IMR-90 (cell line): ENCODE measurements at regions not wholly inside any gene's neighbourhood (a gene's known extent, or its start where the extent isn't known, plus 50 kb on each side); places are given as distances from the start of the nearest gene placed in this dataset.

Experiments used
- ATAC-seq: fragments of 200-7000 bp; cut with Tn5 transposase; 2 replicates; pipeline ENCODE4 v1.9.1; 2020; ENCODE audit warnings: low read depth, mild to moderate bottlenecking, moderate library complexity
- BruUV-seq: library from RNA; stranded (reverse); fragments of 400-500 nt; replicated peaks from 2 replicates; lab custom pipeline; 2021; lab: Mats Ljungman, UMichigan
- CTCF ChIA-PET: fragments of 300-600 bp; formaldehyde crosslinking; extraction: SDS; loops from one replicate; lab custom pipeline; 2021; ENCODE audit warnings: antibody characterized with exemption; lab: Yijun Ruan, JAX
- POLR2A ChIA-PET: fragments of 300-600 bp; sonication (Branson Sonifier 250); formaldehyde crosslinking; loops from one replicate; lab custom pipeline; 2022; ENCODE audit warnings: antibody characterized with exemption; ENCODE audit not compliant: unreplicated experiment; lab: Charles Lee
- DNase-seq: peaks from one replicate; pipeline ENCODE4 v3.0.0; 2013
- H2AFZ ChIP-seq: replicated peaks from 2 replicates; pipeline ENCODE3; 2013; ENCODE audit warnings: low read length, mild to moderate bottlenecking; ENCODE audit not compliant: poor library complexity
- H2AK5ac ChIP-seq: 2 replicates; pipeline ENCODE4 v1.6.1; 2013; ENCODE audit warnings: low read depth, low read length, inconsistent platforms
- H2AK9ac ChIP-seq: replicated peaks from 2 replicates; pipeline ENCODE3; 2013; ENCODE audit warnings: mild to moderate bottlenecking, low read depth, low read length, moderate library complexity; ENCODE audit not compliant: poor library complexity
- H2BK120ac ChIP-seq: 2 replicates; pipeline ENCODE4 v1.6.1; 2013; ENCODE audit warnings: low read depth, low read length, inconsistent platforms
- H2BK15ac ChIP-seq: 3 replicates; pipeline ENCODE4 v1.6.1; 2013; ENCODE audit warnings: low read depth, low read length, inconsistent platforms
- H2BK20ac ChIP-seq: 2 replicates; pipeline ENCODE4 v1.6.1; 2013; ENCODE audit warnings: low read depth, mild to moderate bottlenecking, inconsistent platforms, low read length, moderate library complexity
- H2BK5ac ChIP-seq: 2 replicates; pipeline ENCODE4 v1.6.1; 2013; ENCODE audit warnings: mild to moderate bottlenecking, low read depth, low read length, inconsistent platforms; ENCODE audit not compliant: poor library complexity, severe bottlenecking
- H3K14ac ChIP-seq: replicated peaks from 2 replicates; pipeline ENCODE4 v1.6.1; 2013; ENCODE audit warnings: low read depth, low read length, inconsistent platforms
- H3K18ac ChIP-seq: 2 replicates; pipeline ENCODE4 v1.6.1; 2013; ENCODE audit warnings: low read depth, low read length, control low read depth
- H3K23ac ChIP-seq: 2 replicates; pipeline ENCODE4 v1.6.1; 2013; ENCODE audit warnings: low read depth, low read length, inconsistent platforms
- H3K27ac ChIP-seq: 2 replicates; pipeline ENCODE4 v1.5.1; 2013; ENCODE audit warnings: mild to moderate bottlenecking, control low read depth, low read length; ENCODE audit not compliant: insufficient read depth
- H3K27me3 ChIP-seq: 2 replicates; pipeline ENCODE4 v1.6.1; 2013; ENCODE audit warnings: low read length; ENCODE audit not compliant: control insufficient read depth, insufficient read depth
- H3K36me3 ChIP-seq: 2 replicates; pipeline ENCODE4 v1.6.1; 2013; ENCODE audit warnings: low read length, mixed read lengths; ENCODE audit not compliant: control insufficient read depth, insufficient read depth
- H3K4ac ChIP-seq: 2 replicates; pipeline ENCODE4 v1.6.1; 2013; ENCODE audit warnings: low read depth, low read length, inconsistent platforms
- H3K4me1 ChIP-seq: 2 replicates; pipeline ENCODE4 v1.6.1; 2013; ENCODE audit warnings: low read length, mixed read lengths; ENCODE audit not compliant: control insufficient read depth, insufficient read depth
- H3K4me2 ChIP-seq: 2 replicates; pipeline ENCODE4 v1.6.1; 2013; ENCODE audit warnings: low read depth, mild to moderate bottlenecking, control low read depth, low read length, moderate library complexity
- H3K4me3 ChIP-seq: 2 replicates; pipeline ENCODE4 v1.5.1; 2013; ENCODE audit warnings: low read depth, mild to moderate bottlenecking, control low read depth, low read length, moderate library complexity; ENCODE audit not compliant: insufficient read depth
- H3K56ac ChIP-seq: 2 replicates; pipeline ENCODE4 v1.6.1; 2013; ENCODE audit warnings: low read length, inconsistent platforms; ENCODE audit not compliant: insufficient read depth; ENCODE audit errors: extremely low read depth
- H3K79me1 ChIP-seq, 2 experiments: 2 replicates each; pipeline ENCODE4 v1.6.1; 2013; ENCODE audit warnings: low read length in 2 of 2, inconsistent platforms in 1 of 2, low read depth in 1 of 2
- H3K9ac ChIP-seq: 2 replicates; pipeline ENCODE4 v1.6.1; 2013; ENCODE audit warnings: low read depth, low read length, control low read depth
- H3K9me1 ChIP-seq: 2 replicates; pipeline ENCODE4 v1.6.1; 2013; ENCODE audit warnings: low read length, inconsistent platforms; ENCODE audit not compliant: insufficient read depth
- H3K9me3 ChIP-seq: 2 replicates; pipeline ENCODE4 v1.6.1; 2013; ENCODE audit warnings: low read length; ENCODE audit not compliant: control insufficient read depth, insufficient read depth
- H4K20me1 ChIP-seq: 2 replicates; pipeline ENCODE4 v1.6.1; 2013; ENCODE audit warnings: low read length, inconsistent platforms; ENCODE audit not compliant: insufficient read depth
- H4K5ac ChIP-seq: 2 replicates; pipeline ENCODE4 v1.6.1; 2013; ENCODE audit warnings: mild to moderate bottlenecking, low read depth, low read length, control low read depth
- H4K8ac ChIP-seq, 2 experiments: 2 replicates each; pipeline ENCODE4 v1.6.1; 2013; ENCODE audit warnings: low read depth in 2 of 2, low read length in 2 of 2, control low read depth in 1 of 2, inconsistent platforms in 1 of 2
- H4K91ac ChIP-seq: 2 replicates; pipeline ENCODE4 v1.6.1; 2013; ENCODE audit warnings: low read depth, low read length, inconsistent platforms; ENCODE audit not compliant: insufficient read depth
- NFE2L2 ChIP-seq: fragments of 150-350 bp; IDR thresholded peaks from 2 replicates; pipeline ENCODE4 v1.6.1; 2016; ENCODE audit warnings: low read depth, mild to moderate bottlenecking, low read length
- WGBS, 2 experiments: methylation state at CpG; one replicate each; pipeline versions ENCODE4 v1.1.5 to v1.1.7; 2013; ENCODE audit warnings: missing lambda C conversion rate in 2 of 2; ENCODE audit not compliant: insufficient read length in 1 of 2; ENCODE audit errors: extremely low coverage in 2 of 2; 5-methylcytosine and 5-hydroxymethylcytosine counted together
- dilution Hi-C: fragments of 300-500 bp; cut with HindIII; formaldehyde crosslinking; loops from one replicate; pipeline ENCODE4 v1.14.3; 2018; ENCODE audit warnings: low sequenced_read_pairs; ENCODE audit not compliant: unreplicated experiment
- in situ Hi-C: fragments of 300-500 bp; cut with MboI; formaldehyde crosslinking; loops from 3 replicates; pipeline ENCODE4 v1.14.3; 2019; ENCODE audit warnings: low sequenced_read_pairs, inconsistent platforms, mixed read lengths
- intact Hi-C: fragments of 100-400 bp; cut with micrococcal nuclease; formaldehyde crosslinking; loops from 2 replicates; pipeline ENCODE4 v1.10.0; 2022

DNA sequence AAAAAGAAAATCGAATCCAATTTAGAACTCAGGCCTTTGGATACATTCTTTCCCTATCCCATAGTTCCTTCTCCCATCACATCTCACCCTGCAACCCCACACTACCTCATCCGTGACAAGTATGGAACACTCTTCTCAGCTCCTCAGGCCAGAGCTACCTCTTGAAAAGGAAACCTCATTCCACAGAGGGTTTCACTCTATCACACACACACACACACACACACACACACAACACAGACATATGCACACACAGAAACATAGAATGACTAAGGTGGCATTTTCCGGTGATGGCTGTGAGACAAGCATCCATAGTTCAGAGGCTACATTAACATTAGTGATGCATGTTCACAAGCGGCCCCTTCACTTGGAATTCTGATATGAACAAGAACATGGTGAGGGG, 122.0 kb upstream of the HES1 start:
- Histone ChIP-seq H3K14ac (no peak overlapping the region), H3K4me2 (no peak overlapping the region), H4K91ac (no peak overlapping the region), H3K4me1 (no peaks in the 10 kb centered on the region), H3K9me3 (no peaks in the 10 kb centered on the region), H3K4ac (no peak overlapping the region), H3K79me1 (no peaks in the 10 kb centered on the region), H4K8ac (no peak overlapping the region), H2AFZ (no peak overlapping the region), H2BK5ac (no peak overlapping the region), H3K18ac (no peak overlapping the region), H3K4me3 (no peak overlapping the region), H4K20me1 (no peaks in the 10 kb centered on the region), H2AK5ac (no peak overlapping the region), H2AK9ac (no peak overlapping the region), H3K9ac (no peak overlapping the region), H3K27ac (no peak overlapping the region), H2BK20ac (no peak overlapping the region), H3K9me1 (no peaks in the 10 kb centered on the region; the same call in 1 of the 2 replicates), H3K23ac (no peak overlapping the region), H2BK120ac (no peak overlapping the region), H2BK15ac (no peak overlapping the region), H3K36me3 (no peaks in the 10 kb centered on the region), H3K27me3 (peaks cover 51% of the 10 kb centered on the region), H3K56ac (no peak overlapping the region), H4K5ac (no peak overlapping the region)
- DNase-seq (no peak), ATAC-seq (no peak)
- in situ Hi-C loops (no loop called here), intact Hi-C loops (no loop called here), dilution Hi-C loops (no loop called here)
- ChIA-PET CTCF (no interaction called here), POLR2A (no interaction called here)
- TF ChIP-seq NFE2L2: no peak
- no TSS peak for BruUV-seq
- no CpG with 5 or more reads among the region's 4 CpGs for WGBS, 2 experiments
